HepG2 (cell line): ENCODE measurements at regions not wholly inside any gene's neighbourhood (a gene's known extent, or its start where the extent isn't known, plus 50 kb on each side); places are given as distances from the start of the nearest gene placed in this dataset.

ENCODE experiments used
- ATAC-seq: fragments of 200-7000 bp; cut with Tn5 transposase; 3 replicates; pipeline ENCODE4 v1.9.1; 2020; ENCODE audit warnings: mild to moderate bottlenecking, moderate library complexity
- BruUV-seq: library from RNA; stranded (reverse); fragments of 400-500 nt; replicated peaks from 2 replicates; lab custom pipeline; 2021; lab: Mats Ljungman, UMichigan
- CTCF ChIA-PET: fragments of 300-600 bp; formaldehyde crosslinking; extraction: SDS; loops from one replicate; lab custom pipeline; 2021; ENCODE audit warnings: low total read pairs, inconsistent platforms, low intra/inter-chr PET ratio; lab: Yijun Ruan, JAX
- POLR2A ChIA-PET: fragments of 350-600 bp; sonication (Branson Sonifier 250); formaldehyde crosslinking; loops from one replicate; lab custom pipeline; 2020; ENCODE audit warnings: antibody characterized with exemption, inconsistent platforms; lab: Yijun Ruan, JAX
- DNase-seq: peaks from one replicate; pipeline ENCODE4 v3.0.0-alpha.2; 2015; ENCODE audit warnings: low spot score
- FAIRE-seq: peaks from 3 replicates; lab custom pipeline; 2011; peaks lifted over from hg19 to GRCh38; lab: Jason Lieb, UNC
- H2AFZ ChIP-seq: one replicate; pipeline ENCODE4 v1.6.1; 2011; ENCODE audit warnings: low read length, inconsistent platforms
- H3K27ac ChIP-seq: fragments of 300-600 bp; 3 replicates; pipeline ENCODE4 v1.8.0; 2011; ENCODE audit warnings: mixed run types, mild to moderate bottlenecking, mixed read lengths, low read length, inconsistent platforms; ENCODE audit not compliant: insufficient read depth; ENCODE audit errors: extremely low read length
- H3K27me3 ChIP-seq, 2 experiments: fragments of 200-600 bp in 1 of 2; 2 replicates in 1 of 2; 3 replicates in 1 of 2; pipeline versions ENCODE4 v1.6.0 to v1.8.0; 2011; ENCODE audit warnings: low read length in 2 of 2, mild to moderate bottlenecking in 2 of 2, moderate library complexity in 2 of 2, inconsistent platforms in 1 of 2; ENCODE audit not compliant: insufficient read depth in 2 of 2, control insufficient read depth in 1 of 2
- H3K36me3 ChIP-seq, 2 experiments: fragments of 200-600 bp in 1 of 2; replicated peaks in 1 of 2; 2 replicates in 1 of 2; 3 replicates in 1 of 2; pipeline versions ENCODE4 v1.5.1 to v1.8.0; 2011; ENCODE audit warnings: low read length in 2 of 2, inconsistent platforms in 1 of 2; ENCODE audit not compliant: insufficient read depth in 2 of 2, control insufficient read depth in 1 of 2
- H3K4me1 ChIP-seq: 2 replicates; pipeline ENCODE4 v1.5.1; 2012; ENCODE audit warnings: low read length, inconsistent platforms; ENCODE audit not compliant: insufficient read depth
- H3K4me2 ChIP-seq: 2 replicates; pipeline ENCODE4 v1.6.0; 2011; ENCODE audit warnings: low read depth, low read length, inconsistent platforms
- H3K4me3 ChIP-seq, 3 experiments: fragments of 200-600 bp in 1 of 3; sonication (generic), shearing (Covaris generic) in 1 of 3; replicated peaks in 1 of 3; 2 replicates each; pipeline ENCODE4 v1.5.1; 2011 to 2016; ENCODE audit warnings: low read length in 3 of 3, inconsistent platforms in 2 of 3, low read depth in 2 of 3, mild to moderate bottlenecking in 2 of 3, control low read depth in 1 of 3, mixed read lengths in 1 of 3; ENCODE audit not compliant: insufficient read depth in 1 of 3
- H3K79me2 ChIP-seq: one replicate; pipeline ENCODE4 v1.6.1; 2011; ENCODE audit warnings: low read length, inconsistent platforms; ENCODE audit not compliant: insufficient read depth
- H3K9ac ChIP-seq: 2 replicates; pipeline ENCODE4 v1.6.0; 2011; ENCODE audit warnings: mild to moderate bottlenecking, low read depth, low read length, inconsistent platforms; ENCODE audit not compliant: insufficient read depth
- H3K9me3 ChIP-seq: 2 replicates; pipeline ENCODE4 v1.5.1; 2012; ENCODE audit warnings: mild to moderate bottlenecking, low read length
- H4K20me1 ChIP-seq: 2 replicates; pipeline ENCODE4 v1.6.0; 2011; ENCODE audit warnings: inconsistent platforms, mild to moderate bottlenecking, low read length, moderate library complexity; ENCODE audit not compliant: insufficient read depth
- HOXD1 ChIP-seq: sonication (generic); formaldehyde crosslinking; IDR thresholded peaks from 2 replicates; pipeline ENCODE4 v1.5.0; 2020; ENCODE audit warnings: missing genetic modification reagents
- PHF5A ChIP-seq: IDR thresholded peaks from one replicate; pipeline ENCODE4 v1.6.1; 2018; ENCODE audit warnings: low read depth, missing genetic modification reagents; ENCODE audit not compliant: unreplicated experiment
- RNF2 ChIP-seq: fragments of 450-650 bp; conservative IDR thresholded peaks from 2 replicates; pipeline ENCODE4 v1.6.1; 2016; ENCODE audit warnings: low read depth
- ZBTB33 ChIP-seq: sonication (generic); formaldehyde crosslinking; IDR thresholded peaks from 2 replicates; pipeline ENCODE4 v1.4.0; 2020; ENCODE audit warnings: missing genetic modification reagents
- ZNF326 ChIP-seq: sonication (generic); formaldehyde crosslinking; IDR thresholded peaks from 2 replicates; pipeline ENCODE4 v1.4.0; 2020; ENCODE audit warnings: missing genetic modification reagents, borderline replicate concordance
- ZNF33B ChIP-seq: sonication (generic); formaldehyde crosslinking; IDR thresholded peaks from 2 replicates; pipeline ENCODE4 v1.5.1; 2020; ENCODE audit warnings: mild to moderate bottlenecking, missing genetic modification reagents
- ZSCAN30 ChIP-seq: sonication (generic); formaldehyde crosslinking; IDR thresholded peaks from 2 replicates; pipeline ENCODE4 v1.5.0; 2020; ENCODE audit warnings: mild to moderate bottlenecking, missing genetic modification reagents
- WGBS: methylation state at CpG from one replicate; pipeline ENCODE4 v1.1.6; 2017; ENCODE audit warnings: low lambda C conversion rate; 5-methylcytosine and 5-hydroxymethylcytosine counted together
- in situ Hi-C: cut with HindIII; loops from 2 replicates; pipeline ENCODE4 v1.10.0; 2017; ENCODE audit warnings: low pct_unique_long_range_greater_than_20kb; ENCODE audit not compliant: extremely low pct_ligation_motif_present
- intact Hi-C: fragments of 100-400 bp; cut with micrococcal nuclease; formaldehyde crosslinking; loops from one replicate; pipeline ENCODE4 v1.10.0; 2022; ENCODE audit not compliant: unreplicated experiment
- TF ChIP-seq, protein P1 (sequence below): sonication (generic); formaldehyde crosslinking; IDR thresholded peaks from 2 replicates; pipeline ENCODE4 v1.5.1; 2020; ENCODE audit warnings: missing genetic modification reagents, mild to moderate bottlenecking, borderline replicate concordance
- TF ChIP-seq, protein P2 (sequence below): sonication (generic); formaldehyde crosslinking; IDR thresholded peaks from 2 replicates; pipeline ENCODE4 v1.8.1; 2023; ENCODE audit warnings: missing genetic modification reagents, inconsistent platforms, borderline replicate concordance

DNA sequence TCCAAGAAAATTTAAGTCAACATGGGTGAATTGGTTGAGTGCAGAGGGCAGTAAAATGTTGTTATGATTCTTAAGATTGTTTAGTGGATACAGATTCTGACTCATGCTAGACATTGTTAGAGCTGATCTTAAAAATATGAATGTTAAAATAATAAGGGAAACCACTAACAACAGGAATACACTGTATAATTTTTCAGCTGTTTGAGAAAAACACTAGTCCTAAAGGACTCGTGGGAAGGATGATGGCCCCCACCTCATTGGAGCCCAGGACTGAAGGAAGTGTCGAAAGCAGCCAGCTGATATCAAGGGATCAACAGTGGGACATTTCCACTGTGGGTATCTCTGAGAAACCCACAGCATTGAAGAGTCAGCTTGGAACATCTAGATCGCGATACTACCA, 82.9 kb upstream of the SCAF11 start:
- H3K4me1 ChIP-seq, result peaks cover 8% of the 10 kb centered on the region
- H3K9ac ChIP-seq, result no peak overlapping the region
- TF ChIP-seq ZNF33B (CRISPR knock-in tag) (no peak), RNF2 (no peak), HOXD1 (CRISPR knock-in tag) (no peak), ZNF326 (CRISPR knock-in tag) (no peak), ZBTB33 (CRISPR knock-in tag) (no peak), ZSCAN30 (no peak), PHF5A (CRISPR knock-in tag) (no peak)
- TF ChIP-seq, protein P1, sequence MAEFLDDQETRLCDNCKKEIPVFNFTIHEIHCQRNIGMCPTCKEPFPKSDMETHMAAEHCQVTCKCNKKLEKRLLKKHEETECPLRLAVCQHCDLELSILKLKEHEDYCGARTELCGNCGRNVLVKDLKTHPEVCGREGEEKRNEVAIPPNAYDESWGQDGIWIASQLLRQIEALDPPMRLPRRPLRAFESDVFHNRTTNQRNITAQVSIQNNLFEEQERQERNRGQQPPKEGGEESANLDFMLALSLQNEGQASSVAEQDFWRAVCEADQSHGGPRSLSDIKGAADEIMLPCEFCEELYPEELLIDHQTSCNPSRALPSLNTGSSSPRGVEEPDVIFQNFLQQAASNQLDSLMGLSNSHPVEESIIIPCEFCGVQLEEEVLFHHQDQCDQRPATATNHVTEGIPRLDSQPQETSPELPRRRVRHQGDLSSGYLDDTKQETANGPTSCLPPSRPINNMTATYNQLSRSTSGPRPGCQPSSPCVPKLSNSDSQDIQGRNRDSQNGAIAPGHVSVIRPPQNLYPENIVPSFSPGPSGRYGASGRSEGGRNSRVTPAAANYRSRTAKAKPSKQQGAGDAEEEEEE (CRISPR knock-in tag), result no peak
- TF ChIP-seq, protein P2, sequence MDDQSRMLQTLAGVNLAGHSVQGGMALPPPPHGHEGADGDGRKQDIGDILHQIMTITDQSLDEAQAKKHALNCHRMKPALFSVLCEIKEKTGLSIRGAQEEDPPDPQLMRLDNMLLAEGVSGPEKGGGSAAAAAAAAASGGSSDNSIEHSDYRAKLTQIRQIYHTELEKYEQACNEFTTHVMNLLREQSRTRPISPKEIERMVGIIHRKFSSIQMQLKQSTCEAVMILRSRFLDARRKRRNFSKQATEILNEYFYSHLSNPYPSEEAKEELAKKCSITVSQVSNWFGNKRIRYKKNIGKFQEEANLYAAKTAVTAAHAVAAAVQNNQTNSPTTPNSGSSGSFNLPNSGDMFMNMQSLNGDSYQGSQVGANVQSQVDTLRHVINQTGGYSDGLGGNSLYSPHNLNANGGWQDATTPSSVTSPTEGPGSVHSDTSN, result no peak
- no peak overlapping the region for H2AFZ ChIP-seq
- ChIA-PET POLR2A (no interaction called here), CTCF (interaction anchor here (1.9 kb wide), 1 partner anchor 948 kb away, joined by 7 read pairs; no protein-coding TSS in a partner anchor)
- WGBS, result 52% methylated on average over 4 of the region's 4 CpGs
- intact Hi-C loops, result loop anchor here (2.0 kb wide), 1 partner anchor 281 kb away; no protein-coding TSS in a partner anchor
- BruUV-seq, result no TSS peak
- no peaks in the 10 kb centered on the region for H4K20me1 ChIP-seq
- no peaks in the 10 kb centered on the region for H3K79me2 ChIP-seq
- in situ Hi-C loops, result no loop called here
- DNase-seq, result no peak
- H3K4me2 ChIP-seq, result no peak overlapping the region
- no peak for FAIRE-seq
- H3K27me3 ChIP-seq, result no peaks in the 10 kb centered on the region; a peak in 1 of 5 replicates
- H3K4me3 ChIP-seq, result no peak overlapping the region
- no peak for ATAC-seq
- 0 out of 2 replicates have a peak, but pooled peaks cover 5% of the 10 kb centered on the region for H3K9me3 ChIP-seq
- no peak overlapping the region for H3K27ac ChIP-seq
- no peaks in the 10 kb centered on the region for H3K36me3 ChIP-seq
